ENCODE measurements at regions not wholly inside any gene's neighbourhood (a gene's known extent, or its start where the extent isn't known, plus 50 kb on each side); places are given as distances from the start of the nearest gene placed in this dataset.

DNA sequence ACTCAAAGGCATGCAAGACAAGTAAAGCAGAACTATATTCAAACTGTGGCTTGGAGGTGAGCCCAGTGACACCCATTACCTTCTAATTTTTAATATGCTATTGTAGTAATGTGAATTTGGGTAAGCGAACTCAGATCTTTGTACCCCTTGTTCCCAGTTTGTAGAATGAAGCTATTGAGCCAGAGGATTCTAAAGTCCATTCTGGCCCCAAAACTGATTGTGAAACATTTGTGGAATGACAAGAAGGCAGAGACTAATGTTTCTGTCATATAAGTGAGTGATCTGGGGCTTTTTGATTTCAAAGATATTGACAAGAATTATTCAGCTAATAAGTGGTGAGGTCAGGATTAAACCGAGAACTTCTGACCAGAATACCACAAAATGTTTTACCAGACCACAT lies 283.8 kb upstream of the CA10 start:
- H3K27ac ChIP-seq (ENCODE audit: extremely low read depth, low read depth, low read length), result no peak overlapping the region
- POLR2A ChIA-PET, result no interaction called here
- H3K9me3 ChIP-seq (ENCODE audit: control insufficient read depth, insufficient read depth, low read depth, low read length), result no peaks in the 10 kb centered on the region
- H3K4me3 ChIP-seq (ENCODE audit: low read depth, low read length), result no peak overlapping the region
- CTCF ChIA-PET, result no interaction called here
- TF ChIP-seq, protein P1, sequence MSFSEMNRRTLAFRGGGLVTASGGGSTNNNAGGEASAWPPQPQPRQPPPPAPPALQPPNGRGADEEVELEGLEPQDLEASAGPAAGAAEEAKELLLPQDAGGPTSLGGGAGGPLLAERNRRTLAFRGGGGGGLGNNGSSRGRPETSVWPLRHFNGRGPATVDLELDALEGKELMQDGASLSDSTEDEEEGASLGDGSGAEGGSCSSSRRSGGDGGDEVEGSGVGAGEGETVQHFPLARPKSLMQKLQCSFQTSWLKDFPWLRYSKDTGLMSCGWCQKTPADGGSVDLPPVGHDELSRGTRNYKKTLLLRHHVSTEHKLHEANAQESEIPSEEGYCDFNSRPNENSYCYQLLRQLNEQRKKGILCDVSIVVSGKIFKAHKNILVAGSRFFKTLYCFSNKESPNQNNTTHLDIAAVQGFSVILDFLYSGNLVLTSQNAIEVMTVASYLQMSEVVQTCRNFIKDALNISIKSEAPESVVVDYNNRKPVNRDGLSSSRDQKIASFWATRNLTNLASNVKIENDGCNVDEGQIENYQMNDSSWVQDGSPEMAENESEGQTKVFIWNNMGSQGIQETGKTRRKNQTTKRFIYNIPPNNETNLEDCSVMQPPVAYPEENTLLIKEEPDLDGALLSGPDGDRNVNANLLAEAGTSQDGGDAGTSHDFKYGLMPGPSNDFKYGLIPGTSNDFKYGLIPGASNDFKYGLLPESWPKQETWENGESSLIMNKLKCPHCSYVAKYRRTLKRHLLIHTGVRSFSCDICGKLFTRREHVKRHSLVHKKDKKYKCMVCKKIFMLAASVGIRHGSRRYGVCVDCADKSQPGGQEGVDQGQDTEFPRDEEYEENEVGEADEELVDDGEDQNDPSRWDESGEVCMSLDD (tag by site-specific recombination; IDR thresholded peaks at IDR 0.05), result no peak
- no peak for TF ChIP-seq ZNF747 (tag by site-specific recombination; IDR thresholded peaks at IDR 0.05)
- no peak for TF ChIP-seq RBAK (tag by site-specific recombination; IDR thresholded peaks at IDR 0.05)
- TF ChIP-seq ZNF426 (tag by site-specific recombination; IDR thresholded peaks at IDR 0.05), result no peak
- no peak for TF ChIP-seq ZNF140 (tag by site-specific recombination; IDR thresholded peaks at IDR 0.05)
- TF ChIP-seq ZNF311 (tag by site-specific recombination; IDR thresholded peaks at IDR 0.05; ENCODE audit: borderline replicate concordance), result no peak
- no peak for TF ChIP-seq SALL2 (tag by site-specific recombination; IDR thresholded peaks at IDR 0.05; ENCODE audit: borderline replicate concordance)
- TF ChIP-seq, protein P2, sequence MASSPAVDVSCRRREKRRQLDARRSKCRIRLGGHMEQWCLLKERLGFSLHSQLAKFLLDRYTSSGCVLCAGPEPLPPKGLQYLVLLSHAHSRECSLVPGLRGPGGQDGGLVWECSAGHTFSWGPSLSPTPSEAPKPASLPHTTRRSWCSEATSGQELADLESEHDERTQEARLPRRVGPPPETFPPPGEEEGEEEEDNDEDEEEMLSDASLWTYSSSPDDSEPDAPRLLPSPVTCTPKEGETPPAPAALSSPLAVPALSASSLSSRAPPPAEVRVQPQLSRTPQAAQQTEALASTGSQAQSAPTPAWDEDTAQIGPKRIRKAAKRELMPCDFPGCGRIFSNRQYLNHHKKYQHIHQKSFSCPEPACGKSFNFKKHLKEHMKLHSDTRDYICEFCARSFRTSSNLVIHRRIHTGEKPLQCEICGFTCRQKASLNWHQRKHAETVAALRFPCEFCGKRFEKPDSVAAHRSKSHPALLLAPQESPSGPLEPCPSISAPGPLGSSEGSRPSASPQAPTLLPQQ (tag by site-specific recombination; IDR thresholded peaks at IDR 0.05), result no peak
- no peak for TF ChIP-seq ZNF768 (tag by site-specific recombination; IDR thresholded peaks at IDR 0.05)
- TF ChIP-seq ZBTB7A (tag by site-specific recombination; IDR thresholded peaks at IDR 0.05; ENCODE audit: low read depth), result no peak
- no peak for TF ChIP-seq ZNF248 (tag by site-specific recombination; IDR thresholded peaks at IDR 0.05)
- TF ChIP-seq ZNF10 (tag by site-specific recombination; IDR thresholded peaks at IDR 0.05), result no peak
- TF ChIP-seq, protein P3, sequence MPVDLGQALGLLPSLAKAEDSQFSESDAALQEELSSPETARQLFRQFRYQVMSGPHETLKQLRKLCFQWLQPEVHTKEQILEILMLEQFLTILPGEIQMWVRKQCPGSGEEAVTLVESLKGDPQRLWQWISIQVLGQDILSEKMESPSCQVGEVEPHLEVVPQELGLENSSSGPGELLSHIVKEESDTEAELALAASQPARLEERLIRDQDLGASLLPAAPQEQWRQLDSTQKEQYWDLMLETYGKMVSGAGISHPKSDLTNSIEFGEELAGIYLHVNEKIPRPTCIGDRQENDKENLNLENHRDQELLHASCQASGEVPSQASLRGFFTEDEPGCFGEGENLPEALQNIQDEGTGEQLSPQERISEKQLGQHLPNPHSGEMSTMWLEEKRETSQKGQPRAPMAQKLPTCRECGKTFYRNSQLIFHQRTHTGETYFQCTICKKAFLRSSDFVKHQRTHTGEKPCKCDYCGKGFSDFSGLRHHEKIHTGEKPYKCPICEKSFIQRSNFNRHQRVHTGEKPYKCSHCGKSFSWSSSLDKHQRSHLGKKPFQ (tag by site-specific recombination; IDR thresholded peaks at IDR 0.05), result no peak
- TF ChIP-seq FEZF1 (tag by site-specific recombination; IDR thresholded peaks at IDR 0.05), result no peak
- TF ChIP-seq, protein P4, sequence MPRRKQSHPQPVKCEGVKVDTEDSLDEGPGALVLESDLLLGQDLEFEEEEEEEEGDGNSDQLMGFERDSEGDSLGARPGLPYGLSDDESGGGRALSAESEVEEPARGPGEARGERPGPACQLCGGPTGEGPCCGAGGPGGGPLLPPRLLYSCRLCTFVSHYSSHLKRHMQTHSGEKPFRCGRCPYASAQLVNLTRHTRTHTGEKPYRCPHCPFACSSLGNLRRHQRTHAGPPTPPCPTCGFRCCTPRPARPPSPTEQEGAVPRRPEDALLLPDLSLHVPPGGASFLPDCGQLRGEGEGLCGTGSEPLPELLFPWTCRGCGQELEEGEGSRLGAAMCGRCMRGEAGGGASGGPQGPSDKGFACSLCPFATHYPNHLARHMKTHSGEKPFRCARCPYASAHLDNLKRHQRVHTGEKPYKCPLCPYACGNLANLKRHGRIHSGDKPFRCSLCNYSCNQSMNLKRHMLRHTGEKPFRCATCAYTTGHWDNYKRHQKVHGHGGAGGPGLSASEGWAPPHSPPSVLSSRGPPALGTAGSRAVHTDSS (tag by site-specific recombination; IDR thresholded peaks at IDR 0.05), result no peak
- no peak for TF ChIP-seq ZNF654 (tag by site-specific recombination; IDR thresholded peaks at IDR 0.05; ENCODE audit: low read depth)
- no peak for TF ChIP-seq ZNF660 (tag by site-specific recombination; IDR thresholded peaks at IDR 0.05)
- TF ChIP-seq, protein P5, sequence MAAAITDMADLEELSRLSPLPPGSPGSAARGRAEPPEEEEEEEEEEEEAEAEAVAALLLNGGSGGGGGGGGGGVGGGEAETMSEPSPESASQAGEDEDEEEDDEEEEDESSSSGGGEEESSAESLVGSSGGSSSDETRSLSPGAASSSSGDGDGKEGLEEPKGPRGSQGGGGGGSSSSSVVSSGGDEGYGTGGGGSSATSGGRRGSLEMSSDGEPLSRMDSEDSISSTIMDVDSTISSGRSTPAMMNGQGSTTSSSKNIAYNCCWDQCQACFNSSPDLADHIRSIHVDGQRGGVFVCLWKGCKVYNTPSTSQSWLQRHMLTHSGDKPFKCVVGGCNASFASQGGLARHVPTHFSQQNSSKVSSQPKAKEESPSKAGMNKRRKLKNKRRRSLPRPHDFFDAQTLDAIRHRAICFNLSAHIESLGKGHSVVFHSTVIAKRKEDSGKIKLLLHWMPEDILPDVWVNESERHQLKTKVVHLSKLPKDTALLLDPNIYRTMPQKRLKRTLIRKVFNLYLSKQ (tag by site-specific recombination; IDR thresholded peaks at IDR 0.05; ENCODE audit: borderline replicate concordance), result no peak
- H3K4me1 ChIP-seq (ENCODE audit: control insufficient read depth, insufficient read depth, low read length), result no peaks in the 10 kb centered on the region
- no peaks in the 10 kb centered on the region for H3K36me3 ChIP-seq (ENCODE audit: control insufficient read depth in 2 of 2, insufficient read depth in 1 of 2, low read length in 2 of 2)
